ENCODE measurements at regions not wholly inside any gene's neighbourhood (a gene's known extent, or its start where the extent isn't known, plus 50 kb on each side); places are given as distances from the start of the nearest gene placed in this dataset.

DNA sequence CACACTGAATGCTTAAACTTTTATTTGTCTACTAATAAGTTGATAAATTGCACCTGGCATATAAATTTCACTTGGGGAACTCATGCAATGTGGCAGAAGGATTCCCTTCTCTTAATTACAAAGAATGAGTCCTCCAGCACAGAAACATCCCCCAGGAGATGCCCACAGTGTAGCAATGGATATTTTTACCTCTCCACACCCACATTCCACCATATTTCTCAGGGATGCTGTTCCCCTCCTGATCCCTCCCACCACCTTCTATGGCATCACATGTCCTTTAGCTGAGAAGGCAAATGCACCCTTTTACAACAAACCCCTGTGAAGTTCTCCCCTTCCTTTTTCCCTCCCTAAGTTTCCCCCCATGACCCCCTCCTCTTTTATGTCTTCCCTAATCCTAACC is 56.1 kb upstream of the UBASH3B start (continued):
- TF ChIP-seq KDM4B (IDR thresholded peaks at IDR 0.05; ENCODE audit: borderline replicate concordance in 2 of 2, low read depth in 1 of 2) = no peak

DNA sequence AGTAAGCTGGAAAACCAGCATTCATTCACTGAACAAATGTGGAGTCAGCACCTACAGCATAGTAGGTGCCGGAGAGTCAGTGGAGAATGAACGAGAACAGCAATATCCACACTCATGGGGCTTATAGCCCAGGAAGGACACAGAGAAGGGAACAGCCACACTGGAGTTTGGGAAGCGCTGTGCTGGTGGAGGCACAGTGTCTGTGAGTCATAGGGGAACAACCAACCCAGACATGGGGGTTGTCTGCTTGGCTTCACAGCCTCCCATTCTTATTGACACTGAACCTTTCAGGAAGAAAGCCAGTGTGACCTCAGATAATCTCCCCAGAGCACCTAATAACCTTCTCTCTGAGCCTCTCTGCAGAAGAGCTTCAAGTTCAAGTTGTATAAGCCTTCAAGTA is 56.6 kb upstream of the UBASH3B start:
- DNase-seq (ENCODE audit: extremely low read depth in 1 of 4, low spot score in 3 of 4) = no peak
- in situ Hi-C loops (cut with MboI) (no loop called here), intact Hi-C loops (cut with micrococcal nuclease) (no loop called here)
- ChIA-PET CTCF (ENCODE audit: low intra/inter-chr PET ratio) (no interaction called here), POLR2A (no interaction called here)
- no peak for FAIRE-seq
- Histone ChIP-seq H3K9ac (ENCODE audit: insufficient read depth in 1 of 2, low read depth in 2 of 2, low read length in 2 of 2) (no peak overlapping the region), H3K9me3 (replicated peaks; ENCODE audit: control insufficient read depth, insufficient read depth, low read depth, low read length) (no peaks in the 10 kb centered on the region), H3K4me2 (ENCODE audit: insufficient read depth, low read length) (no peak overlapping the region), H3K9me1 (ENCODE audit: control insufficient read depth, insufficient read depth, low read length) (no peaks in the 10 kb centered on the region), H3K27ac (ENCODE audit: extremely low read depth, low read depth, low read length) (no peak overlapping the region), H3K36me3 (ENCODE audit: control insufficient read depth, insufficient read depth, low read length) (no peaks in the 10 kb centered on the region), H3K79me2 (ENCODE audit: control insufficient read depth, insufficient read depth, low read length) (no peaks in the 10 kb centered on the region), H3K4me3 (no peak overlapping the region), H3K27me3 (ENCODE audit: control insufficient read depth in 2 of 2, insufficient read depth in 2 of 2, low read length in 2 of 2) (no peaks in the 10 kb centered on the region), H3K4me1 (replicated peaks in 1 of 2; ENCODE audit: control insufficient read depth in 2 of 2, insufficient read depth in 2 of 2, low read length in 2 of 2) (no peaks in the 10 kb centered on the region), H2AFZ (ENCODE audit: low read depth, low read length) (no peak overlapping the region), H4K20me1 (replicated peaks; ENCODE audit: control insufficient read depth, insufficient read depth, low read length) (no peaks in the 10 kb centered on the region)
- 4% methylated on average over 3 of the region's 3 CpGs for WGBS (ENCODE audit: insufficient coverage, low coverage, missing lambda C conversion rate)
- no peak for ATAC-seq
- no TSS peak for BruUV-seq (replicated peaks)
- no peak for TF ChIP-seq TARDBP (IDR thresholded peaks at IDR 0.05)
- TF ChIP-seq, protein P1, sequence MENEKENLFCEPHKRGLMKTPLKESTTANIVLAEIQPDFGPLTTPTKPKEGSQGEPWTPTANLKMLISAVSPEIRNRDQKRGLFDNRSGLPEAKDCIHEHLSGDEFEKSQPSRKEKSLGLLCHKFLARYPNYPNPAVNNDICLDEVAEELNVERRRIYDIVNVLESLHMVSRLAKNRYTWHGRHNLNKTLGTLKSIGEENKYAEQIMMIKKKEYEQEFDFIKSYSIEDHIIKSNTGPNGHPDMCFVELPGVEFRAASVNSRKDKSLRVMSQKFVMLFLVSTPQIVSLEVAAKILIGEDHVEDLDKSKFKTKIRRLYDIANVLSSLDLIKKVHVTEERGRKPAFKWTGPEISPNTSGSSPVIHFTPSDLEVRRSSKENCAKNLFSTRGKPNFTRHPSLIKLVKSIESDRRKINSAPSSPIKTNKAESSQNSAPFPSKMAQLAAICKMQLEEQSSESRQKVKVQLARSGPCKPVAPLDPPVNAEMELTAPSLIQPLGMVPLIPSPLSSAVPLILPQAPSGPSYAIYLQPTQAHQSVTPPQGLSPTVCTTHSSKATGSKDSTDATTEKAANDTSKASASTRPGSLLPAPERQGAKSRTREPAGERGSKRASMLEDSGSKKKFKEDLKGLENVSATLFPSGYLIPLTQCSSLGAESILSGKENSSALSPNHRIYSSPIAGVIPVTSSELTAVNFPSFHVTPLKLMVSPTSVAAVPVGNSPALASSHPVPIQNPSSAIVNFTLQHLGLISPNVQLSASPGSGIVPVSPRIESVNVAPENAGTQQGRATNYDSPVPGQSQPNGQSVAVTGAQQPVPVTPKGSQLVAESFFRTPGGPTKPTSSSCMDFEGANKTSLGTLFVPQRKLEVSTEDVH (IDR thresholded peaks at IDR 0.05; ENCODE audit: low read depth, partially characterized antibody) = no peak
- no peak for TF ChIP-seq PCBP1 (IDR thresholded peaks at IDR 0.05; ENCODE audit: low read depth, low read length, poor library complexity, severe bottlenecking)
- no peak for TF ChIP-seq TEAD4 (IDR thresholded peaks at IDR 0.05; ENCODE audit: low read length)
- TF ChIP-seq TEAD4 (CRISPR knock-in tag; IDR thresholded peaks at IDR 0.05; ENCODE audit: borderline replicate concordance) = no peak
- TF ChIP-seq, protein P2, sequence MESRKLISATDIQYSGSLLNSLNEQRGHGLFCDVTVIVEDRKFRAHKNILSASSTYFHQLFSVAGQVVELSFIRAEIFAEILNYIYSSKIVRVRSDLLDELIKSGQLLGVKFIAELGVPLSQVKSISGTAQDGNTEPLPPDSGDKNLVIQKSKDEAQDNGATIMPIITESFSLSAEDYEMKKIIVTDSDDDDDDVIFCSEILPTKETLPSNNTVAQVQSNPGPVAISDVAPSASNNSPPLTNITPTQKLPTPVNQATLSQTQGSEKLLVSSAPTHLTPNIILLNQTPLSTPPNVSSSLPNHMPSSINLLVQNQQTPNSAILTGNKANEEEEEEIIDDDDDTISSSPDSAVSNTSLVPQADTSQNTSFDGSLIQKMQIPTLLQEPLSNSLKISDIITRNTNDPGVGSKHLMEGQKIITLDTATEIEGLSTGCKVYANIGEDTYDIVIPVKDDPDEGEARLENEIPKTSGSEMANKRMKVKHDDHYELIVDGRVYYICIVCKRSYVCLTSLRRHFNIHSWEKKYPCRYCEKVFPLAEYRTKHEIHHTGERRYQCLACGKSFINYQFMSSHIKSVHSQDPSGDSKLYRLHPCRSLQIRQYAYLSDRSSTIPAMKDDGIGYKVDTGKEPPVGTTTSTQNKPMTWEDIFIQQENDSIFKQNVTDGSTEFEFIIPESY (CRISPR knock-in tag; IDR thresholded peaks at IDR 0.05) = no peak
- TF ChIP-seq, protein P3, sequence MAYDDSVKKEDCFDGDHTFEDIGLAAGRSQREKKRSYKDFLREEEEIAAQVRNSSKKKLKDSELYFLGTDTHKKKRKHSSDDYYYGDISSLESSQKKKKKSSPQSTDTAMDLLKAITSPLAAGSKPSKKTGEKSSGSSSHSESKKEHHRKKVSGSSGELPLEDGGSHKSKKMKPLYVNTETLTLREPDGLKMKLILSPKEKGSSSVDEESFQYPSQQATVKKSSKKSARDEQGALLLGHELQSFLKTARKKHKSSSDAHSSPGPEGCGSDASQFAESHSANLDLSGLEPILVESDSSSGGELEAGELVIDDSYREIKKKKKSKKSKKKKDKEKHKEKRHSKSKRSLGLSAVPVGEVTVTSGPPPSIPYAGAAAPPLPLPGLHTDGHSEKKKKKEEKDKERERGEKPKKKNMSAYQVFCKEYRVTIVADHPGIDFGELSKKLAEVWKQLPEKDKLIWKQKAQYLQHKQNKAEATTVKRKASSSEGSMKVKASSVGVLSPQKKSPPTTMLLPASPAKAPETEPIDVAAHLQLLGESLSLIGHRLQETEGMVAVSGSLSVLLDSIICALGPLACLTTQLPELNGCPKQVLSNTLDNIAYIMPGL (CRISPR knock-in tag; IDR thresholded peaks at IDR 0.05) = no peak
- no peak for TF ChIP-seq ILF3 (IDR thresholded peaks at IDR 0.05; ENCODE audit: borderline replicate concordance)
- no peak for TF ChIP-seq SNIP1 (IDR thresholded peaks at IDR 0.05; ENCODE audit: low read depth)
- TF ChIP-seq GATAD2B (IDR thresholded peaks at IDR 0.05; ENCODE audit: borderline replicate concordance) = no peak
- TF ChIP-seq KAT8 (IDR thresholded peaks at IDR 0.05; ENCODE audit: low read depth) = no peak
- no peak for TF ChIP-seq RAD21 (CRISPR knock-in tag; conservative IDR thresholded peaks at IDR 0.05 in 1 of 2, IDR thresholded peaks at IDR 0.05 in 1 of 2)
- TF ChIP-seq TRIM28 (IDR thresholded peaks at IDR 0.05) = no peak
- TF ChIP-seq ZNF589 (CRISPR knock-in tag; IDR thresholded peaks at IDR 0.05; ENCODE audit: low read depth) = no peak

All from K562 (cell line).